ENCODE measurements at regions not wholly inside any gene's neighbourhood (a gene's known extent, or its start where the extent isn't known, plus 50 kb on each side); places are given as distances from the start of the nearest gene placed in this dataset.

DNA sequence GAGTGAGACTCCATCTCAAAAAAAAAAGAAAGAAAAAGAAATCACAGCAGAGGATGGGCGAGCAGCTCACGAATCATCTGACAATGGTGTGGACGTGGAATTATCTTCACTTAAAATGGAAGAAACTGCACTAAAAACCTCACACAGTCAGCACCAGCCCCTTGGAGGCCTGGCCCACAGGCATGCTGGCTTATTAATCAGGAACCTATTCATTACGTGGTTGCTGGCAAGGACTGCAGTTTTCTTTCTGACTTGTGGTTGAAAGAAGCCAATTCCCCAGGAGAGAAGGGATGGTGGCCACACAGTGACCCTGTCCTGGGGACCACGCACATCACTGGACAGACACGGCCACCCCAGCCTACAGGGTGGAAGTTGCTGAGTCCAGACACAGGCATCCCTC, 401.1 kb downstream of the CTTN start:
- Histone ChIP-seq H3K9ac (ENCODE audit: low read length) (no peak overlapping the region), H3K9me3 (ENCODE audit: control insufficient read depth, low read length) (no peaks in the 10 kb centered on the region), H3K36me3 (ENCODE audit: control insufficient read depth, insufficient read depth, low read length) (no peaks in the 10 kb centered on the region), H3K27me3 (ENCODE audit: control insufficient read depth, insufficient read depth, low read length) (no peaks in the 10 kb centered on the region), H3K4me3 (ENCODE audit: low read length) (no peak overlapping the region), H3K4me1 (ENCODE audit: control insufficient read depth, insufficient read depth, low read length) (no peaks in the 10 kb centered on the region)

GRCh38 chr11:70802185-70802584, 403.9 kb downstream of the CTTN start:
- no peak overlapping the region for H3K9ac ChIP-seq (ENCODE audit: low read length)
- no peaks in the 10 kb centered on the region for H3K4me1 ChIP-seq (ENCODE audit: control insufficient read depth, insufficient read depth, low read length)
- H3K27me3 ChIP-seq (ENCODE audit: control insufficient read depth, insufficient read depth, low read length), result no peaks in the 10 kb centered on the region
- no peaks in the 10 kb centered on the region for H3K9me3 ChIP-seq (ENCODE audit: control insufficient read depth, low read length)
- no peak overlapping the region for H3K4me3 ChIP-seq (ENCODE audit: low read length)
- no peaks in the 10 kb centered on the region for H3K36me3 ChIP-seq (ENCODE audit: control insufficient read depth, insufficient read depth, low read length)

DNA sequence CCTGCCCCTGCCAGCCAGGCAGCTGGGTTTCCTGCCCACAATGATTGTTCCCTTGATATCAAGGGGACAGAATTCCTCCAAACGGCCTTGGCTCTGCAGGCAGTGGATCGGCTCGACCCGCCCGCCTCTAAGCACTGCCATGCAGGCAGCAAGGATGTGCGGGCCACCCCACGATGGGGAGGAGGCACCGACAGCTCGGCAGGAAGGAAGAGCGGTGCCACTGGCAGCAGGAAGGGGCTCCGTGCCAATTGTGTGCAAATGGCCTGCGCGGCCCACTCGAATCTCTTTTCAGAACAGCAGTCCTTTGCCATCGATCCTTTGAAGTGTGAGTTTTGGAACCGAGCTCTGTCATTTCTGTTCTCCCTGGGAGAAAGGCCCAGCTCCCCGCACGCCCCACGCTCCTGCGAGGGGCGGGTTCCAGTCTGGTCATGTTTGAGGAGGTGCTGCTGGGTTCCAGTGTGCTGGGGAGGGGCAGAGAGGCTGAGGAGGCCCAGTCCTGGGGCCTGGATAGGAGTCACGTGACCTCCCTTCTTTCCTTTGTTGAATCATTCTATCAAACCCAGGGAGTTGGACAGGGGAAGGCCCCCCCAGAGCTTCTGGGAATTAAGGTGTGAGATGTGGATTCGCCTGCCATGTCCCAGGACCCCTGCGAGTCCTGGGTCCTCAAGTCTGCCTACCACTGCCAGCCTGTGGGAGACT, 406.0 kb downstream of the CTTN start:
- Histone ChIP-seq H3K27me3 (ENCODE audit: control insufficient read depth, insufficient read depth, low read length) (no peaks in the 10 kb centered on the region), H3K9ac (ENCODE audit: low read length) (no peak overlapping the region), H3K4me1 (ENCODE audit: control insufficient read depth, insufficient read depth, low read length) (no peaks in the 10 kb centered on the region), H3K4me3 (ENCODE audit: low read length) (no peak overlapping the region), H3K36me3 (ENCODE audit: control insufficient read depth, insufficient read depth, low read length) (no peaks in the 10 kb centered on the region), H3K9me3 (ENCODE audit: control insufficient read depth, low read length) (no peaks in the 10 kb centered on the region)

- Histone ChIP-seq H3K27me3 (ENCODE audit: control insufficient read depth, insufficient read depth, low read length) (no peaks in the 10 kb centered on the region), H3K4me1 (ENCODE audit: control insufficient read depth, insufficient read depth, low read length) (no peaks in the 10 kb centered on the region), H3K36me3 (ENCODE audit: control insufficient read depth, insufficient read depth, low read length) (no peaks in the 10 kb centered on the region), H3K9ac (ENCODE audit: low read length) (no peak overlapping the region), H3K9me3 (ENCODE audit: control insufficient read depth, low read length) (no peaks in the 10 kb centered on the region), H3K4me3 (ENCODE audit: low read length) (no peak overlapping the region)
These were observed 406.9 kb downstream of the CTTN start for GRCh38 chr11:70805243-70805642.

DNA sequence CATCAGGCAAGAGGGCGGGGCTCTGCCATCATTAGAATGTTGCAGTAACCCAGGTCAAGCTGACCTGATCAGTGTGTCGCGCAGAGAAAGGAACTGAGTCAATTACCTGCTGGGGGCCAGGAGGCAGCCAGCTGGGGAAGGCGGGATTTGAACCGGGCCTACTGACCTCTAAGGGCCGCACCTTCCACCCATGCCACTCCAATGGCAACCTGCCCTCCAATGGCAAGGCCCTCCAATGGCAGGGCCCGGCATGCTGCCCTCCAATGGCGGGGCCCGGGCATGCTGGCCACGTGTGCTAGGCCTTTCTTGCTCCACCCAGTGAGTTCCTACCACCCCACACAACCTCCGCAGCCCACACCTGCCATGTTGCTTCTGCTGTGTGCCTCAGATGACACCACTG, 407.6 kb downstream of the CTTN start:
- H3K4me1 ChIP-seq (ENCODE audit: control insufficient read depth, insufficient read depth, low read length), result no peaks in the 10 kb centered on the region
- no peaks in the 10 kb centered on the region for H3K36me3 ChIP-seq (ENCODE audit: control insufficient read depth, insufficient read depth, low read length)
- H3K27me3 ChIP-seq (ENCODE audit: control insufficient read depth, insufficient read depth, low read length), result no peaks in the 10 kb centered on the region
- no peaks in the 10 kb centered on the region for H3K9me3 ChIP-seq (ENCODE audit: control insufficient read depth, low read length)
- no peak overlapping the region for H3K9ac ChIP-seq (ENCODE audit: low read length)
- H3K4me3 ChIP-seq (ENCODE audit: low read length), result no peak overlapping the region

DNA sequence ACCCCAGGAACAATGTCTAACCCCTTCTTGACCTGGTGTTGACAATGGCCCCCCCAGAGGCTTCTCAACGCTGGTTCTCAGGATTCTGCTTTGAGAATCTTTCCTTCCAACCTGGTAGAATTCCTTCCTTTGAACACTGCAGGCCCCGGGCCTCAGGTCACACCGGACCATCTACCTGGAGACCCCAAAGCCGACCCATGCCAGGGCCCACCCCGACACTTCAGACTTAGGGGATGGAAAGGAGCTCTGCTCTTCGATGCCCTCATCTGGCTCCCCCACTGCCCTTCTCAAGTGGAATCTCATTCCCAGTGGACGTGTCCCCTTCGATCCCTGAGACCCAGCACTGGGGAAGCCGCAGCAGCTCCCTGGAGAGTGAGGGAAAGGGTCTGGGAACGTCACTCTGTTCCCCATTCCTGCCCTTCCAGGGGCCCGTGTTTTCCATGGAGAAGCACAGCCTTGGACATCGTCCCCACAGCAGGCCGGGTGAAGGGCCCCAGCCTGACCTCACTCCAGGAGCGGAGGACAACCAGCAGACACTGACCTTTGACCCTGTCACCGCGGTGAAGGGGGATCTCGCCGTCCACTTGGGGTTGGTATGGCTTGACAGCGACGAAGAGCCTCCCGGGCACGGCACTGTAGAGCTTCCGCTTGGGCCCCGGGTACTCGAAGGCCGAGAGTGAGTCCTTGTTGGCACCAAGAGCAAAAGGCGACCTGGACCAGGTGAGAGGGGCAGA, 408.3 kb downstream of the CTTN start:
- no peaks in the 10 kb centered on the region for H3K4me1 ChIP-seq (ENCODE audit: control insufficient read depth, insufficient read depth, low read length)
- no peaks in the 10 kb centered on the region for H3K27me3 ChIP-seq (ENCODE audit: control insufficient read depth, insufficient read depth, low read length)
- H3K4me3 ChIP-seq (ENCODE audit: low read length), result no peak overlapping the region
- H3K36me3 ChIP-seq (ENCODE audit: control insufficient read depth, insufficient read depth, low read length), result no peaks in the 10 kb centered on the region
- no peaks in the 10 kb centered on the region for H3K9me3 ChIP-seq (ENCODE audit: control insufficient read depth, low read length)
- no peak overlapping the region for H3K9ac ChIP-seq (ENCODE audit: low read length)

DNA sequence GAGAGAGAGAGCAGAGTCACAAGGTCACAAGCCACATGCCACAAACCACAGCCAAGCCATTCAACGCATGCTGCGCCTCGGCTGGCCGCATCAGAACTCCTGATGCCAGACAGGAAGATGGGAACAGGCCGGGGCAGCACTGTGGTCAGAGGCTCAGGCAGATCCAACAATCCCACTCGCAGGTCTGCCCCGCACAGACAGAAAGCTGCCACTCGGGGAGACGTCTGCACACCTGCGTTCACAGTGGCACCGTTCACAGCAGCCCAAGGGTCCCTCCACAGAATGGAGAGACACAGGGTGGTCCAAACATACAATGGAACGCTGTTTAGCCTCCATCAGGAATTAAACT, 408.8 kb downstream of the CTTN start:
- no peaks in the 10 kb centered on the region for H3K4me1 ChIP-seq (ENCODE audit: control insufficient read depth, insufficient read depth, low read length)
- no peaks in the 10 kb centered on the region for H3K27me3 ChIP-seq (ENCODE audit: control insufficient read depth, insufficient read depth, low read length)
- H3K9me3 ChIP-seq (ENCODE audit: control insufficient read depth, low read length), result no peaks in the 10 kb centered on the region
- no peaks in the 10 kb centered on the region for H3K36me3 ChIP-seq (ENCODE audit: control insufficient read depth, insufficient read depth, low read length)
- H3K4me3 ChIP-seq (ENCODE audit: low read length), result no peak overlapping the region
- no peak overlapping the region for H3K9ac ChIP-seq (ENCODE audit: low read length)

GRCh38 chr11:70808686-70809375, 410.5 kb downstream of the CTTN start:
- H3K27me3 ChIP-seq (ENCODE audit: control insufficient read depth, insufficient read depth, low read length), result no peaks in the 10 kb centered on the region
- no peak overlapping the region for H3K9ac ChIP-seq (ENCODE audit: low read length)
- H3K9me3 ChIP-seq (ENCODE audit: control insufficient read depth, low read length), result no peaks in the 10 kb centered on the region

GRCh38 chr11:70810133-70810532, 411.8 kb downstream of the CTTN start:
- H3K9ac ChIP-seq (ENCODE audit: low read length), result no peak overlapping the region
- no peaks in the 10 kb centered on the region for H3K4me1 ChIP-seq (ENCODE audit: control insufficient read depth, insufficient read depth, low read length)
- H3K36me3 ChIP-seq (ENCODE audit: control insufficient read depth, insufficient read depth, low read length), result no peaks in the 10 kb centered on the region
- H3K27me3 ChIP-seq (ENCODE audit: control insufficient read depth, insufficient read depth, low read length), result no peaks in the 10 kb centered on the region
- no peaks in the 10 kb centered on the region for H3K9me3 ChIP-seq (ENCODE audit: control insufficient read depth, low read length)
- H3K4me3 ChIP-seq (ENCODE audit: low read length), result no peak overlapping the region

More at GRCh38 chr11:70808686-70809375, 410.5 kb downstream of the CTTN start:
- Histone ChIP-seq H3K4me1 (ENCODE audit: control insufficient read depth, insufficient read depth, low read length) (no peaks in the 10 kb centered on the region), H3K4me3 (ENCODE audit: low read length) (no peak overlapping the region), H3K36me3 (ENCODE audit: control insufficient read depth, insufficient read depth, low read length) (no peaks in the 10 kb centered on the region)

DNA sequence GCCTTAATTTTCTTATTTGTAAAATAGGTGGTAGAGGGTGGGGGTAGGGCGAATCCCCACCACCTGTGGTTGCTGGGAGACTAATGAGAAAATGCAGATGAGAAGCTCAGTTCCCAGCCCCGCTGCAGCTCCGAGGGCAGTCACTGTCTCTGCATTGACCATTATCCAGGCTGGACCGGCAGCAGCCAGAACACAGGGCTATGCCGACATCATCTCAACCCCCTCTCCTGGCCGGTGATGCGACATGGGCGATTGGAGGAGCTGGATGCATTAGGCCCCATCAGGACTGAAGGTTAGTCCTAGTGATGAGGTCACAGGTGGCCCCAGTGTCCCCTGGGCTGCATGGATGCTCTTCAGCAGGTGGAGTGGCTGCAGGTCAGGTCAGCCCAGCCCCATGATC, 412.4 kb downstream of the CTTN start:
- Histone ChIP-seq H3K9ac (ENCODE audit: low read length) (no peak overlapping the region), H3K36me3 (ENCODE audit: control insufficient read depth, insufficient read depth, low read length) (no peaks in the 10 kb centered on the region), H3K4me3 (ENCODE audit: low read length) (no peak overlapping the region), H3K4me1 (ENCODE audit: control insufficient read depth, insufficient read depth, low read length) (peaks cover 3% of the 10 kb centered on the region), H3K27me3 (ENCODE audit: control insufficient read depth, insufficient read depth, low read length) (no peaks in the 10 kb centered on the region), H3K9me3 (ENCODE audit: control insufficient read depth, low read length) (no peaks in the 10 kb centered on the region)

DNA sequence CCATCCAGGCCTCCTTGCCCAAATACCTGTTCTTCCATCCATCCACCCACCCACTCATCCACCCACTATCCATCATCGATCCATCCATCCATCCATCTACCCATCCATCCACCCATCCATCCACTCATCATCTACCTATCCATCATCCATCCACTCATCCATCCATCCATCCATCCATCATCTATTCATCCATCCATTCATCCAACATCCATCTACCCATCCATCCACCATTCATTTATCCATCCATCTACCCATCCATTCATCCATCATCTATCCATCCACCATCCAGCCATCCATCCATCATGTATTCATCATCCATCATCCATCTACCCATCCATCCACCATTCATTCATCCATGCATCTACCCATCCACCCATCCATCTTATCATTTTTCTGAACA, 413.2 kb downstream of the CTTN start:
- peaks cover 5% of the 10 kb centered on the region for H3K4me1 ChIP-seq (ENCODE audit: control insufficient read depth, insufficient read depth, low read length)
- no peaks in the 10 kb centered on the region for H3K27me3 ChIP-seq (ENCODE audit: control insufficient read depth, insufficient read depth, low read length)
- H3K9ac ChIP-seq (ENCODE audit: low read length), result no peak overlapping the region
- no peak overlapping the region for H3K4me3 ChIP-seq (ENCODE audit: low read length)
- H3K9me3 ChIP-seq (ENCODE audit: control insufficient read depth, low read length), result no peaks in the 10 kb centered on the region
- H3K36me3 ChIP-seq (ENCODE audit: control insufficient read depth, insufficient read depth, low read length), result no peaks in the 10 kb centered on the region

DNA sequence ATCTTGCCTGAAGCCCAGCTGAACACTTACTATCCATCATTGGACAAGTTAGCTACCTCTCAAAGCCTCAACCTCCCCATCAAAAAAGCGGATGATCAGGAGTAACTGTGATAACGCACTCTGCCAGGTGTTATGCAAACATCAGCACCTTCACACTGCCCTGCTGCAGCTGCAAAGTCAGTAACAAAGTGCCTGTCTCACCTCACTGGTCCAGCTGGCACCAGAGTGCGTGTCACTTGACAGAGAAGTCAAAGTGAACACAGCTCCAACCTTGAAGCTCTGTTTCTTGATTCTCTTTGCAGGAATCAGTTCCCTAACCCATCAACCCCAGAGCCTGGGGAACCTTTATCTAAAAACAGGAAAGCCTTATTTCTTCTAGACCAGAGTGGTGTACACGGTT, 413.6 kb downstream of the CTTN start:
- H3K4me3 ChIP-seq (ENCODE audit: low read length), result no peak overlapping the region
- H3K9ac ChIP-seq (ENCODE audit: low read length), result no peak overlapping the region
- peaks cover 5% of the 10 kb centered on the region for H3K4me1 ChIP-seq (ENCODE audit: control insufficient read depth, insufficient read depth, low read length)
- no peaks in the 10 kb centered on the region for H3K9me3 ChIP-seq (ENCODE audit: control insufficient read depth, low read length)
- H3K27me3 ChIP-seq (ENCODE audit: control insufficient read depth, insufficient read depth, low read length), result no peaks in the 10 kb centered on the region
- no peaks in the 10 kb centered on the region for H3K36me3 ChIP-seq (ENCODE audit: control insufficient read depth, insufficient read depth, low read length)

Data from mucosa of stomach (tissue), 1 donor.